K562 (cell line): ENCODE measurements at regions not wholly inside any gene's neighbourhood (a gene's known extent, or its start where the extent isn't known, plus 50 kb on each side); places are given as distances from the start of the nearest gene placed in this dataset.

Source experiments
- ATAC-seq: fragments of 200-7000 bp; cut with Tn5 transposase; 3 replicates; pipeline ENCODE4 v1.9.1; 2020; ENCODE audit warnings: moderate library complexity
- BruUV-seq: library from RNA; stranded (reverse); fragments of 400-500 nt; replicated peaks from 2 replicates; lab custom pipeline; 2021; lab: Mats Ljungman, UMichigan
- CTCF ChIA-PET: fragments of 300-600 bp; formaldehyde crosslinking; extraction: SDS; loops from one replicate; lab custom pipeline; 2021; ENCODE audit warnings: low intra/inter-chr PET ratio; lab: Yijun Ruan, JAX
- POLR2A ChIA-PET: fragments of 300-600, 350-650 bp; sonication (Branson Sonifier 250); formaldehyde crosslinking; extraction: SDS; loops from one replicate; lab custom pipeline; 2021; ENCODE audit warnings: antibody characterized with exemption, inconsistent platforms; lab: Yijun Ruan, JAX
- DNase-seq, 4 experiments: peaks; one replicate each; pipeline versions ENCODE4 v3.0.0 to v3.0.0-alpha.2; 2011 to 2018; ENCODE audit warnings: low spot score in 3 of 4, mixed read lengths in 3 of 4; ENCODE audit errors: extremely low read depth in 1 of 4
- FAIRE-seq: peaks from 2 replicates; lab custom pipeline; 2011; peaks lifted over from hg19 to GRCh38; lab: Jason Lieb, UNC
- H2AFZ ChIP-seq: 2 replicates; pipeline ENCODE4 v1.6.0; 2011; ENCODE audit warnings: low read depth, low read length, control low read depth, inconsistent platforms
- H3K27ac ChIP-seq: fragments of 200-600 bp; 3 replicates; pipeline ENCODE4 v1.8.0; 2011; ENCODE audit warnings: low read depth, mild to moderate bottlenecking, control low read depth, inconsistent platforms, low read length, moderate library complexity, mixed read lengths; ENCODE audit errors: extremely low read depth
- H3K27me3 ChIP-seq, 2 experiments: fragments of 300-600 bp in 1 of 2; 2 replicates in 1 of 2; 3 replicates in 1 of 2; pipeline versions ENCODE4 v1.6.0 to v1.8.0; 2011; ENCODE audit warnings: inconsistent platforms in 2 of 2, low read length in 2 of 2, mild to moderate bottlenecking in 1 of 2, mixed read lengths in 1 of 2, moderate library complexity in 1 of 2; ENCODE audit not compliant: control insufficient read depth in 2 of 2, insufficient read depth in 2 of 2
- H3K36me3 ChIP-seq: fragments of 300-600 bp; 3 replicates; pipeline ENCODE4 v1.8.0; 2011; ENCODE audit warnings: mild to moderate bottlenecking, low read length, inconsistent platforms; ENCODE audit not compliant: control insufficient read depth, insufficient read depth
- H3K4me1 ChIP-seq, 2 experiments: fragments of 200-600 bp in 1 of 2; replicated peaks in 1 of 2; 2 replicates in 1 of 2; 3 replicates in 1 of 2; pipeline versions ENCODE4 v1.5.1 to v1.8.0; 2011; ENCODE audit warnings: inconsistent platforms in 2 of 2, low read length in 2 of 2, mild to moderate bottlenecking in 1 of 2, mixed read lengths in 1 of 2, moderate library complexity in 1 of 2; ENCODE audit not compliant: control insufficient read depth in 2 of 2, insufficient read depth in 2 of 2
- H3K4me2 ChIP-seq: 2 replicates; pipeline ENCODE4 v1.6.1; 2011; ENCODE audit warnings: low read length, control low read depth, inconsistent platforms, mixed read lengths; ENCODE audit not compliant: insufficient read depth
- H3K4me3 ChIP-seq: fragments of 200-600 bp; sonication (generic), shearing (Covaris generic); 2 replicates; pipeline ENCODE4 v1.5.1; 2016; ENCODE audit warnings: control low read depth, inconsistent platforms
- H3K79me2 ChIP-seq: fragments of 200-600 bp; 3 replicates; pipeline ENCODE4 v1.8.0; 2011; ENCODE audit warnings: low read length, inconsistent platforms; ENCODE audit not compliant: control insufficient read depth, insufficient read depth
- H3K9ac ChIP-seq, 2 experiments: 2 replicates each; pipeline versions ENCODE4 v1.6.0 to v1.6.1; 2011; ENCODE audit warnings: low read depth in 2 of 2, low read length in 2 of 2, control low read depth in 1 of 2, inconsistent platforms in 1 of 2, mild to moderate bottlenecking in 1 of 2, mixed read lengths in 1 of 2; ENCODE audit not compliant: insufficient read depth in 1 of 2
- H3K9me1 ChIP-seq: one replicate; pipeline ENCODE4 v1.6.0; 2011; ENCODE audit warnings: inconsistent platforms, mild to moderate bottlenecking, low read length, moderate library complexity; ENCODE audit not compliant: control insufficient read depth, insufficient read depth
- H3K9me3 ChIP-seq: replicated peaks from 2 replicates; pipeline ENCODE4 v1.5.1; 2011; ENCODE audit warnings: low read depth, low read length, inconsistent platforms; ENCODE audit not compliant: control insufficient read depth, insufficient read depth
- H4K20me1 ChIP-seq: replicated peaks from 2 replicates; pipeline ENCODE4 v1.6.1; 2011; ENCODE audit warnings: low read length, inconsistent platforms, mixed read lengths; ENCODE audit not compliant: control insufficient read depth, insufficient read depth
- HOXB6 ChIP-seq: fragments of 250-450 bp; sonication (Bioruptor Pico); IDR thresholded peaks from 2 replicates; pipeline ENCODE4 v1.5.1; 2022; ENCODE audit warnings: mild to moderate bottlenecking, borderline replicate concordance
- POLR3G ChIP-seq: IDR thresholded peaks from 2 replicates; pipeline ENCODE4 v1.6.1; 2011; ENCODE audit not compliant: insufficient read length, insufficient replicate concordance; ENCODE audit errors: extremely low read depth
- SETDB1 ChIP-seq: IDR thresholded peaks from one replicate; pipeline ENCODE4 v1.6.1; 2012; ENCODE audit warnings: low read length, control low read depth, inconsistent platforms
- SREBF2 ChIP-seq: sonication (generic); formaldehyde crosslinking; IDR thresholded peaks from 2 replicates; pipeline ENCODE4 v1.4.0; 2020; ENCODE audit warnings: mild to moderate bottlenecking, missing genetic modification reagents
- TCF7L2 ChIP-seq: fragments of 150-350 bp; IDR thresholded peaks from 2 replicates; pipeline ENCODE4 v1.6.1; 2016; ENCODE audit warnings: low read depth, mild to moderate bottlenecking, low read length, moderate library complexity
- ZFP36 ChIP-seq: fragments of 150-350 bp; IDR thresholded peaks from 2 replicates; pipeline ENCODE4 v1.6.1; 2018; ENCODE audit warnings: low read length, low read depth; ENCODE audit not compliant: partially characterized antibody
- ZFX ChIP-seq: sonication (generic); formaldehyde crosslinking; IDR thresholded peaks from 2 replicates; pipeline ENCODE4 v1.8.0; 2022; ENCODE audit warnings: mild to moderate bottlenecking, missing genetic modification reagents, moderate library complexity
- WGBS: fragments of 100-300 bp; shearing (Covaris generic); methylation state at CpG from one replicate; pipeline ENCODE4 v1.1.6; 2016; ENCODE audit warnings: low coverage, mixed read lengths; ENCODE audit not compliant: insufficient coverage; ENCODE audit errors: missing lambda C conversion rate; 5-methylcytosine and 5-hydroxymethylcytosine counted together
- in situ Hi-C: fragments of 300-500 bp; cut with MboI; formaldehyde crosslinking; loops from 4 replicates; pipeline ENCODE4 v1.15.0; 2018; ENCODE audit warnings: inconsistent platforms, mixed read lengths
- intact Hi-C: fragments of 100-400 bp; cut with micrococcal nuclease; formaldehyde crosslinking; loops from 2 replicates; pipeline ENCODE4 v1.14.2; 2022
- TF ChIP-seq, protein P1 (sequence below): sonication (generic); formaldehyde crosslinking; IDR thresholded peaks from 2 replicates; pipeline ENCODE4 v1.8.0; 2022; ENCODE audit warnings: mild to moderate bottlenecking, missing genetic modification reagents
- TF ChIP-seq, protein P2 (sequence below): fragments of 450-650 bp; formaldehyde crosslinking; IDR thresholded peaks from 2 replicates; pipeline ENCODE4 v1.4.0; 2020; ENCODE audit warnings: mild to moderate bottlenecking, mixed read lengths
- TF ChIP-seq, protein P3 (sequence below): fragments of 250-450 bp; sonication (Bioruptor Pico); IDR thresholded peaks from 2 replicates; pipeline ENCODE4 v1.5.0; 2020; ENCODE audit warnings: mild to moderate bottlenecking, borderline replicate concordance

GRCh38 chr5:4386152-4386551, 754.0 kb upstream of the ADAMTS16 start (continued):
- TF ChIP-seq, protein P1, sequence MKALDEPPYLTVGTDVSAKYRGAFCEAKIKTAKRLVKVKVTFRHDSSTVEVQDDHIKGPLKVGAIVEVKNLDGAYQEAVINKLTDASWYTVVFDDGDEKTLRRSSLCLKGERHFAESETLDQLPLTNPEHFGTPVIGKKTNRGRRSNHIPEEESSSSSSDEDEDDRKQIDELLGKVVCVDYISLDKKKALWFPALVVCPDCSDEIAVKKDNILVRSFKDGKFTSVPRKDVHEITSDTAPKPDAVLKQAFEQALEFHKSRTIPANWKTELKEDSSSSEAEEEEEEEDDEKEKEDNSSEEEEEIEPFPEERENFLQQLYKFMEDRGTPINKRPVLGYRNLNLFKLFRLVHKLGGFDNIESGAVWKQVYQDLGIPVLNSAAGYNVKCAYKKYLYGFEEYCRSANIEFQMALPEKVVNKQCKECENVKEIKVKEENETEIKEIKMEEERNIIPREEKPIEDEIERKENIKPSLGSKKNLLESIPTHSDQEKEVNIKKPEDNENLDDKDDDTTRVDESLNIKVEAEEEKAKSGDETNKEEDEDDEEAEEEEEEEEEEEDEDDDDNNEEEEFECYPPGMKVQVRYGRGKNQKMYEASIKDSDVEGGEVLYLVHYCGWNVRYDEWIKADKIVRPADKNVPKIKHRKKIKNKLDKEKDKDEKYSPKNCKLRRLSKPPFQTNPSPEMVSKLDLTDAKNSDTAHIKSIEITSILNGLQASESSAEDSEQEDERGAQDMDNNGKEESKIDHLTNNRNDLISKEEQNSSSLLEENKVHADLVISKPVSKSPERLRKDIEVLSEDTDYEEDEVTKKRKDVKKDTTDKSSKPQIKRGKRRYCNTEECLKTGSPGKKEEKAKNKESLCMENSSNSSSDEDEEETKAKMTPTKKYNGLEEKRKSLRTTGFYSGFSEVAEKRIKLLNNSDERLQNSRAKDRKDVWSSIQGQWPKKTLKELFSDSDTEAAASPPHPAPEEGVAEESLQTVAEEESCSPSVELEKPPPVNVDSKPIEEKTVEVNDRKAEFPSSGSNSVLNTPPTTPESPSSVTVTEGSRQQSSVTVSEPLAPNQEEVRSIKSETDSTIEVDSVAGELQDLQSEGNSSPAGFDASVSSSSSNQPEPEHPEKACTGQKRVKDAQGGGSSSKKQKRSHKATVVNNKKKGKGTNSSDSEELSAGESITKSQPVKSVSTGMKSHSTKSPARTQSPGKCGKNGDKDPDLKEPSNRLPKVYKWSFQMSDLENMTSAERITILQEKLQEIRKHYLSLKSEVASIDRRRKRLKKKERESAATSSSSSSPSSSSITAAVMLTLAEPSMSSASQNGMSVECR (CRISPR knock-in tag), result no peak
- TF ChIP-seq SREBF2, result no peak
- no peak for TF ChIP-seq ZFP36
- TF ChIP-seq, protein P2, sequence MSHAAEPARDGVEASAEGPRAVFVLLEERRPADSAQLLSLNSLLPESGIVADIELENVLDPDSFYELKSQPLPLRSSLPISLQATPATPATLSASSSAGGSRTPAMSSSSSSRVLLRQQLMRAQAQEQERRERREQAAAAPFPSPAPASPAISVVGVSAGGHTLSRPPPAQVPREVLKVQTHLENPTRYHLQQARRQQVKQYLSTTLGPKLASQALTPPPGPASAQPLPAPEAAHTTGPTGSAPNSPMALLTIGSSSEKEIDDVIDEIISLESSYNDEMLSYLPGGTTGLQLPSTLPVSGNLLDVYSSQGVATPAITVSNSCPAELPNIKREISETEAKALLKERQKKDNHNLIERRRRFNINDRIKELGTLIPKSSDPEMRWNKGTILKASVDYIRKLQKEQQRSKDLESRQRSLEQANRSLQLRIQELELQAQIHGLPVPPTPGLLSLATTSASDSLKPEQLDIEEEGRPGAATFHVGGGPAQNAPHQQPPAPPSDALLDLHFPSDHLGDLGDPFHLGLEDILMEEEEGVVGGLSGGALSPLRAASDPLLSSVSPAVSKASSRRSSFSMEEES (CRISPR knock-in tag), result no peak
- TF ChIP-seq HOXB6 (CRISPR knock-in tag), result no peak

- BruUV-seq, result no TSS peak
- Histone ChIP-seq H3K79me2 (no peaks in the 10 kb centered on the region), H3K27ac (no peak overlapping the region), H4K20me1 (no peaks in the 10 kb centered on the region), H3K9ac (no peak overlapping the region), H3K27me3 (no peaks in the 10 kb centered on the region), H3K4me1 (no peaks in the 10 kb centered on the region), H3K9me1 (no peaks in the 10 kb centered on the region), H3K9me3 (no peaks in the 10 kb centered on the region; the same call in none of the 2 replicates), H2AFZ (no peak overlapping the region), H3K4me2 (no peak overlapping the region), H3K4me3 (no peak overlapping the region), H3K36me3 (no peaks in the 10 kb centered on the region)
- in situ Hi-C loops, result no loop called here
- ATAC-seq, result no peak
- ChIA-PET CTCF (no interaction called here), POLR2A (no interaction called here)
- FAIRE-seq, result no peak
- intact Hi-C loops, result no loop called here
- DNase-seq, result no peak
- TF ChIP-seq, protein P3, sequence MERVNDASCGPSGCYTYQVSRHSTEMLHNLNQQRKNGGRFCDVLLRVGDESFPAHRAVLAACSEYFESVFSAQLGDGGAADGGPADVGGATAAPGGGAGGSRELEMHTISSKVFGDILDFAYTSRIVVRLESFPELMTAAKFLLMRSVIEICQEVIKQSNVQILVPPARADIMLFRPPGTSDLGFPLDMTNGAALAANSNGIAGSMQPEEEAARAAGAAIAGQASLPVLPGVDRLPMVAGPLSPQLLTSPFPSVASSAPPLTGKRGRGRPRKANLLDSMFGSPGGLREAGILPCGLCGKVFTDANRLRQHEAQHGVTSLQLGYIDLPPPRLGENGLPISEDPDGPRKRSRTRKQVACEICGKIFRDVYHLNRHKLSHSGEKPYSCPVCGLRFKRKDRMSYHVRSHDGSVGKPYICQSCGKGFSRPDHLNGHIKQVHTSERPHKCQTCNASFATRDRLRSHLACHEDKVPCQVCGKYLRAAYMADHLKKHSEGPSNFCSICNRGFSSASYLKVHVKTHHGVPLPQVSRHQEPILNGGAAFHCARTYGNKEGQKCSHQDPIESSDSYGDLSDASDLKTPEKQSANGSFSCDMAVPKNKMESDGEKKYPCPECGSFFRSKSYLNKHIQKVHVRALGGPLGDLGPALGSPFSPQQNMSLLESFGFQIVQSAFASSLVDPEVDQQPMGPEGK (CRISPR knock-in tag), result no peak
- no peak for TF ChIP-seq SETDB1
- TF ChIP-seq TCF7L2, result no peak
- TF ChIP-seq POLR3G, result no peak
- TF ChIP-seq ZFX, result no peak
- WGBS, result 7% methylated on average over 3 of the region's 3 CpGs
These were observed 752.8 kb upstream of the ADAMTS16 start for GRCh38 chr5:4387290-4387689.
